ENCODE measurements at regions not wholly inside any gene's neighbourhood (a gene's known extent, or its start where the extent isn't known, plus 50 kb on each side); places are given as distances from the start of the nearest gene placed in this dataset.

DNA sequence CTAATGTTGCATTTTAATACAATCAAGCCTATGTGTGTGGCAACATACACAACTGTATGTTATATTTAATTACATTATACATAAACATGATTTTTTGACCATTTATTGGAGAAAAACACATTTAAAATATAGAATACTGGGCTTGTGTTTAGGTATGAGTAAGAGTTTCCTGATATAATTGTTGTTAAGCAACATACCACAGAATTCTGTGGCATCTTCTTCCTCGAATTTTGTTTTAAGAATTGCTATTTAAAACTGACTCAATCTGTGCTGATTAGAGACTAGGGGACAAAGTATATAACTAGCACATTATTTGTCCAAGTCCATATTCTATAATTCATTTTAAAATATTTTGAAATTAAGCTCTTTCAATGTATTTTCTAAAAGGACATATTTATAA, 376.8 kb upstream of the THBS1 start:
- H3K27me3 Mint-ChIP-seq = no peaks in the 10 kb centered on the region
- no peaks in the 10 kb centered on the region for H3K4me1 Mint-ChIP-seq
- H3K9me3 Mint-ChIP-seq = peaks cover 0 to 2% (median 0%) of the 10 kb centered on the region in 3 donors
- no peak overlapping the region for H3K27ac Mint-ChIP-seq
- H3K4me3 Mint-ChIP-seq = no peak overlapping the region
- H3K36me3 Mint-ChIP-seq = no peaks in the 10 kb centered on the region

DNA sequence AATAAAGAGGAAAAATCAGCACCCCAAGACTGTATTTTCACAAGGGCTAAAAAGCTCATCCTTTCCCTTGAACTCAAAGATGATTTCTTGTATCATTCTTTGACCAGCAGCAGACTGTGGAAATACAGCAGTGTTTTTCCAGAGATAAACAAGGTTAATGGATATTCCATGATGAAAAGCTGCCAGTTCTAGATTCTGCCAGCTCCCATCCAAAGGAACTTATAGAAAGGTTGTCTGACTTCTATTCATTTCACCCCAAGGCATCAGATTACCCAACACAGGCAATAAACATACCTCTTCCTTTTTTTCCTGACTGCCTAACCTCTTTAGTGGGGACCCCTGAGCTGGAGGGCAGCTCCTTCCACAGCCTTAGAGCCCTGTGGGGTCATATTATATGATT, 375.8 kb upstream of the THBS1 start:
- no peak overlapping the region for H3K4me3 Mint-ChIP-seq
- H3K4me1 Mint-ChIP-seq = no peaks in the 10 kb centered on the region
- peaks cover 0 to 2% (median 0%) of the 10 kb centered on the region in 3 donors for H3K9me3 Mint-ChIP-seq

DNA sequence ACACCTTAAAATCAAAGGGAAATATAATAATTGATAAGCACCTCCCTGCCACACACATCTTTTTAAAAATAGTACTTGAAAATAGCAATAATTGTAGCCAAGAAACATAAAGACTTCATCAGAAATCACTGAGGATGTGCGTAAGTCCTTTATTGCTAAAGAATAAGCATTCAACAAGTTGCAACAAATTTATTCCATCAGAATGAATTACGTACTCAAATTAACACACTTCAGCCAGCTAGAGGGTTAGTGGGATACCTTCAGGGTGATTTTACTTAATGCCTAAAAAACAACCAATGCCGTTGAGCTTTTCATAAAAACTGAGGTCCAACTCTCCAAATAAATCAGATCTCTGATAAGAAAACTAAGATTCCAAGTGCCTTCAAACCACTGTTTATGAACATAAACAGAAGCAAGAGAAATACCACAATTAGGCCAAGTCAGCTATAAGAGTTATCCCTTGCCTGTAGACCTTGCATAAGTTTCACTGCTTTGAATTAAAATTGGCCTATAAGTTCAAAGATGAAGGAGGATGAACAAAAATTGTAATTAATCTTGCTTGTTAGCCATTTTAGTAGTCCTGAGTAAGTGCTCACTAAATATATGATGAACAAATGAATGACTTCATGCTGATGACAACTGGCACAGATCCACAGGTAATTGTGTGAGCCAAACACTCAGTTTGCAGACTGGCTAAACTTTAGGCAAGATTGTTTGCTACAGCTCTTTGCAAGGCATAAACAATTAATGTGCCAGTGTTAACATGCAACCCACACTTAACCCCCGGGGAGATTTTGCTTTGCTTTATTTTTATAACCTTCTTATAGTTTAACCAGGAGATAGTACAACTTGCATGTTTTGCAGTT, 375.1 kb upstream of the THBS1 start:
- Mint-ChIP-seq H3K36me3 (no peaks in the 10 kb centered on the region), H3K9me3 (peaks cover 0 to 2% (median 0%) of the 10 kb centered on the region in 3 donors), H3K4me3 (no peak overlapping the region), H3K4me1 (no peaks in the 10 kb centered on the region), H3K27me3 (no peaks in the 10 kb centered on the region), H3K27ac (no peak overlapping the region)

More for the DNA sequence above, 375.8 kb upstream of the THBS1 start:
- H3K36me3 Mint-ChIP-seq = no peaks in the 10 kb centered on the region
- no peak overlapping the region for H3K27ac Mint-ChIP-seq
- no peaks in the 10 kb centered on the region for H3K27me3 Mint-ChIP-seq

DNA sequence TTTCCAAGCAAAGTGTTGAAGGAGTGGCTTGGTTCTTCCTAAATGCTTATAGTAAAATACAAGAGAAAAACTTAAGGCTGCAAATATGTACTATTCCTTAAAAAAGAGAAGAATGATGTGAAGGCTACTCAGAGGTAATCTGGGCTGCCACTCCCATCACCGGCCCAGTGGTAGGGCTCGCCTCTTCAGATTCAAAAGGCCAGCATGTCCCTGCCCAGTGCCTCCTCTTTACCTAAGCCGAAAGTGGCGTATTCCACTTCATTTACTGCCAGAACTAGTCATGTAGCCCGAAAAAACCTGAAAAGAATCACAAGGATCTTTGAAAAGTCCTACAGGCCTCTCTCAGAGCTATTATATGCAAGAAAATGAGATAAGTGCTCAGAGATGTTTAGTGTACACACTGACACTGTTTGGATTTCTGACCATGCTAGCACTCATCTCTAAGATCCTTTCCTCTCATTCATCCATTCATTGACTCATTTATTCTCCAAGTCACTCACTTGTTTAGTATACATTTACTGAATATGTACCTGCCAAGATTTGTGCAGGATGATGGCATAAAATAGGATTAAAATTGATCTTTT, 373.3 kb upstream of the THBS1 start:
- H3K9me3 Mint-ChIP-seq = peaks cover 0 to 8% (median 4%) of the 10 kb centered on the region in 3 donors
- no peak overlapping the region for H3K4me3 Mint-ChIP-seq
- H3K27me3 Mint-ChIP-seq = no peaks in the 10 kb centered on the region

DNA sequence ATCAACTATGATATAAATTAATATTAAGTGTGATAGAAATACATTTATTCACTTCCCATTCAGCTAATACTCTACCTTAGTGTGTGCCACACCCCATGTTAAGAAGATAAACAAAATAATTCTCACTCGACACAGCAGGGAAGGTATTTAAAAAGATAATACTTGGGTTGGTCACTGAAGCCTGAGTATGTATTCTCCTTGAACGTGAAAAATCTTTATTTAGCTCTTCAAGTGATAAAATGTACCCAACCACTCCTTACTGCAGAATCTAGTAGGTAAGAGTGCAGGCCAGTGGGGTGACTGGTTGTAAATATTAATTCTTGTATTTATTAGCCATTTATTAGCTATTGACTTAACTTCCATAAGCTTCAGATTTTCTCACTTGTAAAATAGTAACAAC, 372.7 kb upstream of the THBS1 start:
- no peak overlapping the region for H3K4me3 Mint-ChIP-seq
- H3K9me3 Mint-ChIP-seq = peaks cover 0 to 8% (median 4%) of the 10 kb centered on the region in 3 donors
- no peak overlapping the region for H3K27ac Mint-ChIP-seq
- H3K36me3 Mint-ChIP-seq = no peaks in the 10 kb centered on the region
- H3K4me1 Mint-ChIP-seq = no peaks in the 10 kb centered on the region
- H3K27me3 Mint-ChIP-seq = no peaks in the 10 kb centered on the region

More for the DNA sequence above, 373.3 kb upstream of the THBS1 start:
- no peak overlapping the region for H3K27ac Mint-ChIP-seq
- H3K4me1 Mint-ChIP-seq = no peaks in the 10 kb centered on the region
- H3K36me3 Mint-ChIP-seq = no peaks in the 10 kb centered on the region

DNA sequence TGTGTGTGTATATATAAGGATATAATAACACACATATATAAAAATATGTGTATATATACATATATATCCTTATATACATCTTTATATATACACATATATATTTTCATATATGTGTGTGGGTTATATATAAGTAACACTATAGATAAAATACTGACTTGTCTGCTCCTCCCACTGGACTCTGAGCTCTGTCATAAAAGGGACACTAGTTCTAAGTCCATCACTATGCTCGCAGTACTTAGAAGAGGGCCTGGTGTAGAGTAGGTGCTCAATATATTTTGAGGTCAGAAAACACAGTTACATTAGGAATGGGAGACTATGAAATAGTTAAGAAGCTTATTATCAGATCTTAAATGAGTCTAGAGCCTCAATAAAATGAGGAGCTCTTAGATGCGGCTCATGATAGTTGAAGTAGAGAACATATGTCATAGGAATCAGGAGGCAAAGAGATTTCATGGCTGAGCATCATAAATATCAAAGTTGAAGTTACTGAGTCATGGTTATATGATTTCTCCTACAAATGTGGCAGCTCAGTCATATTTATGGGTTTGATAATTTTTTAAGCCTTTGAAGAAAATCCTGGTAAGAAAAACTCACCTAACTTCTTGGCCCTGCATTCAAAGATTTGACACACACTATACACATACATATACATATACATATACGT, 371.2 kb upstream of the THBS1 start:
- no peak overlapping the region for H3K27ac Mint-ChIP-seq
- no peaks in the 10 kb centered on the region for H3K4me1 Mint-ChIP-seq
- no peak overlapping the region for H3K4me3 Mint-ChIP-seq
- H3K9me3 Mint-ChIP-seq = peaks cover 0 to 8% (median 4%) of the 10 kb centered on the region in 3 donors
- no peaks in the 10 kb centered on the region for H3K36me3 Mint-ChIP-seq
- no peaks in the 10 kb centered on the region for H3K27me3 Mint-ChIP-seq

DNA sequence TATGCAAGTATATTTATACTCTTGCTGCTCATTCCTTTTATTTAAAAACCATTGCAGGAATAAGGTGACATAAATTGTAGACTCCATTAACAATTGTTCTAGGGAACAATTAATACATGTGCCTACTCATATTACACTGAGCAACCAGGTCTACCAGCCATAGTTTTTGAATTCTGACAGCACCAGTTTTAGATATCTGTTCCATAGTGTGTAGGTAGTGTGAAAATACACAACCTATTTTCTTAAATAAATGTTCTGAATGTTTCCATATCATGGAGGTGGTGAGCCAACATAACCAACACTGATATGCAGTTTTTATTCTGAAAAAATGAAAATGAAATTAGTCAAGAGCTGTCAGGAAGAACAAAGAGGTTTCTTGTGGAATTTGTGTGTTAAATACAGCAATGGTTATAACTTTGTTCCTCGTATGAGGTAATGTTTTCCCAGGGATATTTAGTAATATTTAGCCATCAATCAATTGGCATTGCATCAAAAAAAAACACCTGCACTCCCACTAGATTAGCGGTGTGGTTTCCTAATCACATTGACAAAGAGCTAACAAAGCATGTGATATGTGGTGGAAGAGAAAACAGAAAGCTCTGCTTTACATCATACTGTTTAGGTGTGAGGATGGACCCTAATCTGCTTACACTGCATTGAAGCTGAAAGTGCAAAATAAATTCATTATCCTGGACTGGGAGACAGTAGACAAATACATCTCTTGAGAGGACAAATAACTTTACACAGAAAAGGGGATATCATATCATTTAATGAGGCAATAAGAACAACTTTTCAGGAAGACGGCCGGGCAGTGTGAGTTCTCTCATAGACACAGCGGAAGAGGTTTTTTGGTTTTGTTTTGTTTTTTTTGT, 369.5 kb upstream of the THBS1 start:
- H3K4me1 Mint-ChIP-seq = no peaks in the 10 kb centered on the region
- H3K9me3 Mint-ChIP-seq = peaks cover 0 to 8% (median 7%) of the 10 kb centered on the region in 3 donors
- no peak overlapping the region for H3K4me3 Mint-ChIP-seq
- no peaks in the 10 kb centered on the region for H3K27me3 Mint-ChIP-seq
- no peak overlapping the region for H3K27ac Mint-ChIP-seq
- no peaks in the 10 kb centered on the region for H3K36me3 Mint-ChIP-seq

DNA sequence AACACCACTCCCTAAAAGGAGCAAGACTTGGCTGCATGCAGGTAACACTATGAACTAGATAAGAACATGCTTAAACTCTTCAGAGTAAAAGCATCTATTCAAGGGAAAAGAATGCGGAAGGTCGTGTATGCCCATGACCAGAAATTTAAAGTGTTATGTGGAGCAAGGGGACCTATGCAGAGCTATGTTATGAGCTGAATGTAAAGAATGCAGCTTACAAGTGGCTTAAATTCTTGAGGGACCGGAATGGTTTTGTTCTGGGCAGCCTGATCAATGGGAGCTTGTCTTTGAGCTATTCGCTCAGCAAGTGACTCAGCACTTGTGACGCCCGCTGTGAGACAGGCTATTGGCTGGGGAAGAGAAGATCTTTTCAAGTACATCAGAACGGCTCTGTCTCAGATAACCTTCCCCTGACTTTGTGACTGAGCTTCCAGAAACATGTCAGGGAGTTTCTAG, 367.5 kb upstream of the THBS1 start:
- Mint-ChIP-seq H3K4me3 (no peak overlapping the region), H3K36me3 (no peaks in the 10 kb centered on the region), H3K27me3 (no peaks in the 10 kb centered on the region), H3K9me3 (peaks cover 0 to 11% (median 8%) of the 10 kb centered on the region in 3 donors), H3K4me1 (no peaks in the 10 kb centered on the region), H3K27ac (no peak overlapping the region)

DNA sequence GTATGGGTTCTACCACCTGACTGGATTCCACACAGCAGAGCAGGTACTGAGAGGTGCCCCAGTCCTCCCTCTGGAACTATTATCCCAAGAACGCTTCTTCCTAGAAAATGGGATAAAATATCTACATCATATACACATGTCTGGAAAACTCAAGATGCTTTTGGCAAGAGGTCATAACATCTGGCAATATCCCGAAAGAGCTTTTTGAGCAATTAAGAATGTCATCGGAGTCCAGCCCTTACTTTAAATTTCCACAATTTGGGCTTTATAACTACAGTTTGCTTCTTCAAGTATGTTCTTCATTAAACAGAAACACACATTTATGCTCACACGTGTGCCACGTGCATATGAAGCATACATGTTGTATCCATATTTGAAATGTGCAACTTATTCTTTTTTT, 365.9 kb upstream of the THBS1 start:
- H3K4me1 Mint-ChIP-seq = peaks cover 0 to 1% (median 0%) of the 10 kb centered on the region in 3 donors
- peaks cover 4 to 11% (median 11%) of the 10 kb centered on the region in 3 donors for H3K9me3 Mint-ChIP-seq
- H3K27me3 Mint-ChIP-seq = no peaks in the 10 kb centered on the region
- no peaks in the 10 kb centered on the region for H3K36me3 Mint-ChIP-seq
- no peak overlapping the region for H3K4me3 Mint-ChIP-seq
- no peak overlapping the region for H3K27ac Mint-ChIP-seq

DNA sequence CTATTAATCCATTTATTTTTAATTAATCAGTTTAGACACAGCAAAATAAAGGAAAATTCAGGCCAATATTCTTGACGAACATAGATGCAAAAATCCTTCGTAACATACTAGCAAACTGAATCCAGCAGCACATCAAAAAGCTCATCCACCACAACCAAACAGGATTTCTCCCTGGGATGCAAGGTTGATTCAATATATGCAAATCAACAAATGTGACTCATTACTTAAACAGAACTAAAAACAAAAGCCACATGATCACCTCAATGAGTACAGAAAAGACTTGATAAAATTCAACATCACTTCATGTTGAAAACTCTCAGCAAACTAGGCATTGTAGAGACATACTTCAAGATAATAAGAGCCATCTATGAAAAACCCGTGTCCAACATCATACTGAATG, 364.1 kb upstream of the THBS1 start:
- Mint-ChIP-seq H3K4me1 (peaks cover 0 to 2% (median 0%) of the 10 kb centered on the region in 3 donors), H3K36me3 (no peaks in the 10 kb centered on the region), H3K27me3 (no peaks in the 10 kb centered on the region), H3K9me3 (peaks cover 3 to 11% (median 4%) of the 10 kb centered on the region in 3 donors), H3K27ac (no peak overlapping the region), H3K4me3 (no peak overlapping the region)

DNA sequence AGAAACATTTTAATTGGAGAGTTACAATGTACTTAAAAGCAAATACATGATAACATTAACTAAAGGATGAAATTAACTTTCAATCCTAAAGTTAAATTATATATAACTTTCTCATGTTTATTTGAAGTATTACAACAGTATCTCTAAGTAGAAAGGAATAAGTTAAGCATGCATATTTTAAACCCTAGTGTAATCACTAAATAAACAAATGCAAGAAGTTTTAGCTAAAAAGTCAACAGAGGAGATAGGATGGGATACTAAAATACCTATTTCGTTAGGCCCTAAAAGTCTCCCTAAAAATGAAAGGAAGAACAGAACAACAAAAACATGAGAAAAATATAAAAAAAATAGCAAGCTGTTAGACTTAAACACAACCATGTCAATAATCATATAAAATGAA, 361.3 kb upstream of the THBS1 start:
- no peaks in the 10 kb centered on the region for H3K27me3 Mint-ChIP-seq
- peaks cover 0 to 2% (median 0%) of the 10 kb centered on the region in 3 donors for H3K4me1 Mint-ChIP-seq
- H3K36me3 Mint-ChIP-seq = no peaks in the 10 kb centered on the region
- peaks cover 3 to 11% (median 4%) of the 10 kb centered on the region in 3 donors for H3K9me3 Mint-ChIP-seq
- H3K27ac Mint-ChIP-seq = no peak overlapping the region
- no peak overlapping the region for H3K4me3 Mint-ChIP-seq

DNA sequence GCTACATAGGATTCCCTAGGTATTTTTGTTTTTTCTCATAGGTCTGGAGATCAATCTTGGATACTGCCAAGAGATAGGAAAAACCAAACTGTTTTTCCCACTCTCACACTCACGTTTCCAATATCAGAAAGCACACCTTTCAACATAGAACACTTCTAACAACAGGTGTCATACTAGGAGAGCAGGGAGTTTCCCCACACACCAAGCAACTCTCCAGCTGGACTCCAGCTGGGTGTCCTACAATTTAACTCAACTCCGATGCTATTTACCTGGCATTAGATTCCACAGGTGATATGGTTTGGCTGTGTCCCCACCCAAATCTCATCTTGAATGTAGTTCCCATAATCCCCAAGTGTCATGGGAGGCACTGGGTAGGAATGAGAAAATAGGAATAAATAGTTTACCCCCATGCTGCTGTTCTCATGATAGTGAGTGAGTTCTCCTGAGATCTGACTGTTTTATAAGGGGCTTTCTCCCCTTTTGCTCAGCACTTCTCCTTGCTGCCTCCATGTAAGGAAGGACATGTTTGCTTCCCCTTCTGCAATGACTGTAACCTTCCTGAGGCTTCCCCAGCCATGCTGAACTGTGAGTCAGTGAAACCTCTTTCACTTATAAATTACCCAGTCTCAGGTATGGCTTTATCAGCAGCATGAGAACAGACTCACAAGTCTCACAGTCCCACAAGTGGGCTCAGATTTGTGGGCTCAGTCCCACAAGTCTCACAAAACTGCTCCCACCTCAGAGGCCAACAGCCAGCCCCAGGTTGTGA, 354.5 kb upstream of the THBS1 start:
- Mint-ChIP-seq H3K27ac (no peak overlapping the region), H3K4me3 (no peak overlapping the region), H3K27me3 (no peaks in the 10 kb centered on the region), H3K9me3 (peaks cover 1 to 4% (median 3%) of the 10 kb centered on the region in 3 donors), H3K36me3 (no peaks in the 10 kb centered on the region), H3K4me1 (no peaks in the 10 kb centered on the region)

DNA sequence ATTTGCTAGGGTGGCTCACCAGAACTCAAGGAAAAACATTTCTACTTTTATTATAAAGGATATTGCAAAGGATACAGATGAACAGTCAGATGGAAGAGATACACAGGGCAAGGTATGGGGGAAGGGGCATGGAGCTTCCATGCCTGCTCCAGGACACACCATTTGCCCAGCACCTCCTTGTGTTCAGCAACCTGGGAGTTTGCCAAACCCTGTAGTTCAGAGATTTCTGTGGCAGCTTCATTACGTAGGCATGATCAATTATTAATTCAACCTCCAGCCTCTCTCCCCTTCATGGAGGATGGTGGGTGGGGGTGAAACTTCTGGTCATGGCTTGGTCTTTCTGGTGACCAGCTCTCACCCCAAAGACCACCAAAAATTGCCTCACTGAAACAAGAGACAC, 353.9 kb upstream of the THBS1 start:
- H3K27ac Mint-ChIP-seq = no peak overlapping the region
- H3K9me3 Mint-ChIP-seq = peaks cover 1 to 4% (median 3%) of the 10 kb centered on the region in 3 donors
- H3K27me3 Mint-ChIP-seq = no peaks in the 10 kb centered on the region
- no peak overlapping the region for H3K4me3 Mint-ChIP-seq
- H3K36me3 Mint-ChIP-seq = no peaks in the 10 kb centered on the region
- no peaks in the 10 kb centered on the region for H3K4me1 Mint-ChIP-seq

DNA sequence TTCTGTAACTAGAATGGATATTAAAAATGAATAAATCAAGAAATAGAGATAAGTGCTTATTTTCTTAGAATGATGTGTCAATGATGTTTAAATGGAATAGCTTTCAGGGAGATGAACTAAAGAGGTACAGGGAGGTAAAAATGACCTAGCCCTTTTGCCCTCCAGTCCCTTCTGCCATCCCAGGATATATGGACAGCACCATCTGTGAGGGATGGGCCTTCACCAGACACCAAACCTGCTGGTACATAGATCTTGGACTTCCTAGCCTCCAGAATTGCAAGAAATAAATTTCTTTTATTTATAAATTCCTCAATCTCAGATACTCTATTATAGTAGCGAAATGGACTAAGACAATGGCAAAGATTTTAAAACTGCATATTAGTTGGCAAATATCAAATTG, 352.0 kb upstream of the THBS1 start:
- no peaks in the 10 kb centered on the region for H3K36me3 Mint-ChIP-seq
- no peak overlapping the region for H3K4me3 Mint-ChIP-seq
- no peaks in the 10 kb centered on the region for H3K27me3 Mint-ChIP-seq
- H3K9me3 Mint-ChIP-seq = peaks cover 1 to 7% (median 3%) of the 10 kb centered on the region in 3 donors
- no peaks in the 10 kb centered on the region for H3K4me1 Mint-ChIP-seq
- no peak overlapping the region for H3K27ac Mint-ChIP-seq
